ENCODE measurements at regions not wholly inside any gene's neighbourhood (a gene's known extent, or its start where the extent isn't known, plus 50 kb on each side); places are given as distances from the start of the nearest gene placed in this dataset.

GRCh38 chr12:67761566-67761965 lies 113.0 kb downstream of the DYRK2 start:
- ChIA-PET POLR2A (no interaction called here), CTCF (no interaction called here)
- no peaks in the 10 kb centered on the region for H4K20me1 ChIP-seq (ENCODE audit: insufficient read depth)
- WGBS (ENCODE audit: low lambda C conversion rate): 82% methylated on average over 3 of the region's 3 CpGs
- no peaks in the 10 kb centered on the region for H3K27me3 ChIP-seq (ENCODE audit: insufficient read depth)
- TF ChIP-seq FOXJ3 (CRISPR knock-in tag; IDR thresholded peaks at IDR 0.05) (no peak), USF1 (IDR thresholded peaks at IDR 0.05; ENCODE audit: borderline replicate concordance, low read depth) (no peak), RCOR1 (IDR thresholded peaks at IDR 0.05; ENCODE audit: low read length) (no peak), FOXM1 (IDR thresholded peaks at IDR 0.05; ENCODE audit: low read depth) (no peak), NRF1 (IDR thresholded peaks at IDR 0.05; ENCODE audit: low read depth, low read length) (no peak), RXRA (IDR thresholded peaks at IDR 0.05; ENCODE audit: borderline replicate concordance, low read depth) (no peak), GABPA (IDR thresholded peaks at IDR 0.05; ENCODE audit: low read depth) (no peak), FOSL2 (IDR thresholded peaks at IDR 0.05; ENCODE audit: borderline replicate concordance, low read depth) (no peak), JUND (IDR thresholded peaks at IDR 0.05) (no peak), SIN3A (IDR thresholded peaks at IDR 0.05; ENCODE audit: borderline replicate concordance, low read depth, low read length) (no peak), YY1 (IDR thresholded peaks at IDR 0.05; ENCODE audit: low read depth) (no peak), SMC3 (IDR thresholded peaks at IDR 0.05; ENCODE audit: low read depth, low read length) (no peak), MXI1 (IDR thresholded peaks at IDR 0.05; ENCODE audit: low read depth, low read length) (no peak), CHD2 (IDR thresholded peaks at IDR 0.05; ENCODE audit: low read length, partially characterized antibody) (no peak), EP300 (IDR thresholded peaks at IDR 0.05; ENCODE audit: borderline replicate concordance in 1 of 2, low read depth in 1 of 2, low read length in 1 of 2) (no peak), ELF1 (IDR thresholded peaks at IDR 0.05) (no peak), IRF3 (IDR thresholded peaks at IDR 0.05; ENCODE audit: low read depth, low read length) (no peak), REST (IDR thresholded peaks at IDR 0.05; ENCODE audit: low read depth, low read length) (no peak), RAD21 (IDR thresholded peaks at IDR 0.05; ENCODE audit: low read length) (no peak)
- no peak for DNase-seq
- H2AFZ ChIP-seq (ENCODE audit: low read depth): no peak overlapping the region
- no peaks in the 10 kb centered on the region for H3K9me2 ChIP-seq
- H3K9me3 ChIP-seq: no peaks in the 10 kb centered on the region
- H3F3A ChIP-seq (replicated peaks; ENCODE audit: insufficient read depth): peaks cover 9% of the 10 kb centered on the region
- no peak overlapping the region for H3K9ac ChIP-seq
- no peaks in the 10 kb centered on the region for H3K36me3 ChIP-seq (replicated peaks in 1 of 2; ENCODE audit: control insufficient read depth in 1 of 2, insufficient read depth in 2 of 2, low read length in 1 of 2)
- no peak overlapping the region for H3K4me2 ChIP-seq
- no peak overlapping the region for H3K27ac ChIP-seq (ENCODE audit: low read depth in 2 of 2, low read length in 1 of 2)
- H3K4me1 ChIP-seq (ENCODE audit: control insufficient read depth in 1 of 2, insufficient read depth in 2 of 2, low read depth in 1 of 2, low read length in 1 of 2): peaks cover 9 to 11% of the 10 kb centered on the region in 2 experiments; a peak in 3 of 4 replicates
- no peak overlapping the region for H3K4me3 ChIP-seq (ENCODE audit: low read depth in 2 of 2, low read length in 1 of 2)
- H3K79me2 ChIP-seq (ENCODE audit: insufficient read depth): no peaks in the 10 kb centered on the region

All from SK-N-SH (cell line).